NCI-H2107 treated with DMSO at 0.1 percent for 48 hours (cell line): ENCODE measurements at regions not wholly inside any gene's neighbourhood (a gene's known extent, or its start where the extent isn't known, plus 50 kb on each side); places are given as distances from the start of the nearest gene placed in this dataset.

ENCODE experiments used
- DNase-seq: peaks from one replicate; lab custom pipeline; 2025; ENCODE audit not compliant: unreplicated experiment; lab: John Stamatoyannopoulos, UW

- DNase-seq: no peak
Measured at GRCh38 chr18:54767098-54767497, 61.2 kb upstream of the RAB27B start.

- DNase-seq: no peak
Measured at GRCh38 chr18:54769526-54770464, 58.5 kb upstream of the RAB27B start.

- DNase-seq: no peak
Measured at GRCh38 chr18:54772056-54772455, 56.2 kb upstream of the RAB27B start.

- no peak for DNase-seq
Measured at GRCh38 chr18:54774423-54774822, 53.9 kb upstream of the RAB27B start.

- no peak for DNase-seq
Measured at GRCh38 chr18:54774981-54775665, 53.2 kb upstream of the RAB27B start.

GRCh38 chr18:54775686-54776085 lies 52.6 kb upstream of the RAB27B start:
- DNase-seq: no peak

GRCh38 chr18:54776282-54776977 lies 51.8 kb upstream of the RAB27B start:
- no peak for DNase-seq

GRCh38 chr18:54777118-54777791 lies 51.0 kb upstream of the RAB27B start:
- no peak for DNase-seq

GRCh38 chr18:54777989-54778388 lies 50.3 kb upstream of the RAB27B start:
- DNase-seq: no peak
